IPS DF 4.7 (cell line): ENCODE measurements at regions not wholly inside any gene's neighbourhood (a gene's known extent, or its start where the extent isn't known, plus 50 kb on each side); places are given as distances from the start of the nearest gene placed in this dataset.
"Not testable (repeated sequence)": the region's sequence is repeated elsewhere in the genome, so short reads cannot be mapped to it uniquely, and the experiment has no call there.

Experiments
- DNase-seq: peaks from one replicate; pipeline ENCODE4 v3.0.0-alpha.2; 2013; ENCODE audit warnings: low spot score; ENCODE audit errors: extremely low read depth

GRCh38 chr10:8677642-8678041 is 623.2 kb downstream of the GATA3 start:
- DNase-seq = no peak

- not testable (repeated sequence) for DNase-seq
Measured at GRCh38 chr10:8684916-8685315, 630.4 kb downstream of the GATA3 start.

- DNase-seq = no peak
Measured at GRCh38 chr10:8688881-8689280, 634.4 kb downstream of the GATA3 start.

- no peak for DNase-seq
Measured at GRCh38 chr10:8691498-8692017, 637.1 kb downstream of the GATA3 start.

GRCh38 chr10:8693635-8694034 is 639.1 kb downstream of the GATA3 start:
- DNase-seq = not testable (repeated sequence)

GRCh38 chr10:8696746-8697145 is 642.3 kb downstream of the GATA3 start:
- DNase-seq = no peak

DNA sequence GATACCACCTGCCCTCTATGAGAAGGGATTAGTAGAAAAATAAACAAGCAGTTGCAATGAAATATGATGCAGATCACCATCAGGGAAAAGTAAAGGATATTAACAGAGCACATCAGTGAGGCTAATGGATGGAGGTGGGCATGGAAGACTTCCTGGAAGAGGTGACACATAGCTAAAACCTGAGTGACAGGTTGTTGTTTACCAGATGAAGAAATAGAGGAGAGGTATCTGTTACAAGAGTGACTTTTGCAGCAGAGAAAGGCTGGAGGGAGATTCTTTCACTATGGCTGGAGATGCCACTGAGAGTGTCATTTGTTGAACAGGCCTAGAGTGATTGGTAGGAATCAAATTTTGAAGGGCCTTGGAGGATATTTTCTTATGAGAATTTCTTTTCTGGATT is 646.2 kb downstream of the GATA3 start:
- no peak for DNase-seq

- DNase-seq = no peak
Measured at GRCh38 chr10:8702181-8702580, 647.7 kb downstream of the GATA3 start.

GRCh38 chr10:8705415-8705814 is 650.9 kb downstream of the GATA3 start:
- no peak for DNase-seq

DNA sequence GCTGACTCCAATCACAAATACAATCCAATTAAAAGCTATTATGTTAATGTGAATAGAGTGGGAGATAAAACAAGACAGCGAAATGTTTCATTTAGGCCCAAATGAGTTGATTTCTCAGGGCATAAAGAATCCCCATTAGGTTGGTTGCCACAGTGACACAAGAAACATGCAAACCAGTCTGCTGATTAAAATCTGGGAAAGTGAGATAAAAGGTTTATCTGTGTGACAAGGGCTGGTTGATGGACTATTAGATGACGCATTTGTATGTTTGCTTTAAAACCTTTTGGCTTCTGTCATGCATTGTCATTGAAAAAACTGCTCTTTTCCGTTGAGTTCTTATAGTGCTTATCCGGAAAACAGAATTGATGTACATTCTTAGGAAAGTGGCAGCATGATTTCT is 658.2 kb downstream of the GATA3 start:
- no peak for DNase-seq

GRCh38 chr10:8719971-8720370 is 665.5 kb downstream of the GATA3 start:
- DNase-seq = no peak

DNA sequence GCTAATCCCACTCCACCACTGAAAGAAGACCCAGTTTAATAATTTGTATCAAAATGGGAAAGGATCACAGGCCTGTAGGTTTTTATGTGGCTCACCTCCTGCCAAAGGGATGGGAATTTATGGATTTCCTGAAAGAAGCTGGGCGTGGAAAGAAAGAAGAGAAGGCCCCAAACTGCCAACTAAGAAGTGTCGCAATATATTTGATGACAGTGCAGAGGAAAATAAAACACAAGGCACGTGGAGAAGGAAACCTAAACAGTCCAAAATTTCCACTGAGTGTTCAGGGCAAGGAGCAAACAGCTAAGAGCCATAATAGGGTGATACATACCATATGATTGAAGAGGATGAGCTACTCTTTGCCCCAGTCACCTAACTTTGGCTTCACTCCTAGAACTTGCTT is 667.2 kb downstream of the GATA3 start:
- no peak for DNase-seq

DNA sequence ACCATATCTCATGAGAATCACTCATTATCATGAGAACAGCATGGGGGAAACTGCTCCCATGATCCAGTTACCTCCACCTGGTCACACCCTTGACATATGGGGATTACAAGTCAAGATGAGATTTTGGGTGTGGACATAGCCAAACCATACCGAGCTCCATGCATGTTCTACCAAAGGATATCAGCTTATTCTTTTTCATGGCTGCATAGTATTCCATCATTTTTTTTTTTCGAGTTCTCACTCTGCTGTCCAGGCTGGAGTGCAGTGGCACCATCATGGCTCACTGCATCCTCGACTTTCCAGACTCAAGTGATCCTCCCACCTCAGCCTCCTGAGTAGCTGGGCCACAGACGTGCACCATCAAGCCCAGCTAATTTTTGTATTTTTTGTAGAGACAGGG is 668.3 kb downstream of the GATA3 start:
- DNase-seq = no peak

GRCh38 chr10:8725343-8725742 is 670.9 kb downstream of the GATA3 start:
- no peak for DNase-seq

DNA sequence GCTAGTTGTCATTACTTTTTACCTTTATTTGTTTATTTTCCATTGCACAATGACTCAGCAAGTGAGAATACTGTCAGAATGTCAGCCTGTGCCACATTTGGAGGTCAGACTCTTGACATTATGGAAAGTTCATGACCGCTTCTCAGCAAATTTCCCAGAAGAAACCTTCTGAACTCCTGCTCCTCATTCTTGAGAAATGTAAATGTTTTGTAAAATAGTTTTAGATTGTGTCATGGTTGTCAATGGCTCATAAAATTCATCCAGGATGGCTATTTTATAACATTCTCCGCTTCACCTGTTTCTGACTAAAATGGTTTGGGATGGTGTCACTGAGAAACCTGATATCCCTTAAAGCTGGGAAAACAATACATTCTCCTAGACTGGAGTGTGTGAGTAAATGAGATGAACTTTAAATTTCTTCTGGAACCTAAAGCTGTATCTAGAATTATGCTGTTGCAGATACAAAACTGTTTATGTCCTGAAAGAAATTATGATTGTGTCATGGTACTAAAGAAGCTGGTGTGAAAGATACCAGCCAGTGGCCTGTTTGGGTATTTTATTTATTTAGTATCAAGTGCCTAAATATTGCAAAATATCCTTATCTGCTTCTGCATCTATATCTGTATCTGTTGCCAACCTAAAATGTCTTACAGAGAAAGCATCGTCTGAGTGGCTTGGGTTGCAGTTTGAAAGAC is 671.7 kb downstream of the GATA3 start:
- no peak for DNase-seq

DNA sequence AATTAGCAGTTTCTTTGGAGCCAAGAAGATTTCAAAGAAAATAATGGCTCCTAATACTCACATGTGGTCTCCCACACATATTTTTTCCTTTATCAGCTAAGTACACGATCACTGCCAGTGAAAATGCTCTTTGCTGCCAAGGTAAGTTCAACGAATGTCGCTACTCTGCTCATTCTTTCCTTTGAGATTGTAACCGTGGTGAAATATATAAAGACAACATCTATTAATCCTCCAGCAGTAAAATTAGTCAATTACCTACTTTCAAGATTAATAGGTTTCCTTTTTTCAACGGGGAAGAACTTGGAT is 672.2 kb downstream of the GATA3 start:
- DNase-seq = no peak

DNA sequence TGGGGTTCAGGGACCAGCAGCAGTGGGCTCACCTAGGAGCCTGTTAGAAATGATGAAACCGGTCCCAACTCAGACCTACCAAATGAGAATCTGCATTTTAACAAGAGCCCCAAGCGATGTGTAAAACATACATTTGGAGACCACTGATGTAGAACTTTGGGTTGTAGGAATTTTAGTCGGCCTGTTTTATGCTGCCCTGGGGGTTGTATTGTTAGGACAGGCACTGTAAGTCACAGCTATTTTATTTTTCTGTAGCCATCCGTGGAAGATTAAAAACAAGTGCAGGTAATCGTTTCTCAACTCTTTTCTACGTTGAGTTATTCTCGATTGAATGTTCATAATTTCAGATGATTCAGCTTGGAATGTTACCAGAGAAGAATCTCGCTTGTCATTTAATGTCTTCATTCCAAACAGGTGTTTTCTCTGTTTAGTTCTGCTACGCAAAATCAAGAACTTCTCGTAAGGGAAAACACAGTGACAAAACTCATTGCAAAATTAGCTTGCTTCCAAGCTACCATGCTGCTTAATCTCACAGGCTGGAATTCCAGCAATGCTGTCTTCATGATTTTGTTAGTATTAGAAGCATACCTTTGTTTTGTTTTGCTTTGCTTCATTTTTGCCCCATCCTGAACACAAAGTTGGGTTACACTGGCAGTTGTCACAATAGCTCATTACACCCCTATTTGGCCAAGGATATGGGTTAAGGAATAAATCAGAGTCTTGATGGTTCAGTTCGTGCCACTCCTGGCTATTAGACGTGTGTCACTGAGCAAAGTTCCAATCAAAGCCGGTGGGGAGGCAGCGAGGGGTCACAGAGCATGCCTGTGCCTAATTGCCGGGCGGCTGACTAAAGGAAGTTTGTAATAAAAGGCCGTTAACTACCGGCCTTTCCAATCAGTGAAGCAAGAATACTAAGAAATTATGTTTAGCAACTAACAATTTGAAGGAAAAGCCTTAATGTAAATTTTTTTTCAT is 676.9 kb downstream of the GATA3 start:
- no peak for DNase-seq

- no peak for DNase-seq
Measured at GRCh38 chr10:8738987-8739386, 684.5 kb downstream of the GATA3 start.

- DNase-seq = no peak
Measured at GRCh38 chr10:8752146-8752843, 697.8 kb downstream of the GATA3 start.

- no peak for DNase-seq
Measured at GRCh38 chr10:8758029-8758428, 703.5 kb downstream of the GATA3 start.

DNA sequence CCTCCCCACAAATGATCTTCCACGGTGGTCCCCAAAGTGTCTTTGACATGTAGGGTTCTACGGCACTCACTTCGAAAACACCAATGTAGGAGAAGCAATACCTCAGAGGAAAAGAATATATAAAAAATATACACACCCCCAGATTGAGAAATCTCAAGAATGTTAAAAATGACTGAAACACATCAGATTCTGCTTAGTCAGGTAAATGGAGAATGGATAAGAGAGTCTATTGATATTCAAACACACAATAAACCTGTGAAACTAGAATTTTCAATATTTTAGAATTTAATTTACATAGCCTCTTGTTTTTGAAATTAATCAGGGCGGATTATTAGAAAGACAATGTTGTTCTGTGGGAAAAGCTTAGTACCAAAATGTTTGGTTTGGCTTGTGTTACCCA is 712.4 kb downstream of the GATA3 start:
- no peak for DNase-seq

GRCh38 chr10:8767591-8767990 is 713.1 kb downstream of the GATA3 start:
- no peak for DNase-seq
